ENCODE measurements at regions not wholly inside any gene's neighbourhood (a gene's known extent, or its start where the extent isn't known, plus 50 kb on each side); places are given as distances from the start of the nearest gene placed in this dataset.
A peak's percentile ranks its signal among the peaks of the same experiment; 100 is the strongest.

DNA sequence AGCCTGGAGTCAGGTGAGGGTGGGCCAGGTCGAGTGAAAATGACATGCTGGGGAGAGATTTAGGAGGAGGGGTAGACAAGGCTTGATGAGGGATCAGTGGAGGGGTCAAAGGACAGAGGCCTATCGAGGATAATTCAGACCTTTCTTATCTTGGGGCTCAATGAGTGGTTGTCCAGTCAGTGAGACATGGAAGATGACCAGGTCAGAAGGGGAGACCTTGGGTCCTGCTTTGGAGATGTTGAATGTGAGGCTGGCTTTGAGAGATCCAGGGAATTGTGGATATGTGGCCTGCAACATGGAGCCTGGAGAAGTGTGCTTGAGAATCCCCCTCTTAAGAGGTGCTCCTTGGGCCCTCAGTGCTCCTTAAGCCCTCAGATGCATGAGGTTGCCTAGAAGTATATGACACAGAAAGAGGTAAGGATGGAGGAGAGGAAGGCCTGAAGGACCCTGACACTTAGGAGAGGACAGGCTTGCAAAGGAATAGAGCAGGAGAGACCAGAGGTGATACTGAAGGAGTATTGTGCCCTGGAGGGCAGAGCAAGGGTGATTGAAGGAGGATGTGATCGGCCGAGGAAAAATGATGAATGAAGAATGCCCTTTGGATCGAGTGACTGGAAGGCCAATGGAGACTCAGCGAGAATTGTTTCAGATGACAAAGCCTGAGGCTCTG, 129.8 kb upstream of the GPR26 start:
- no peak for DNase-seq

DNA sequence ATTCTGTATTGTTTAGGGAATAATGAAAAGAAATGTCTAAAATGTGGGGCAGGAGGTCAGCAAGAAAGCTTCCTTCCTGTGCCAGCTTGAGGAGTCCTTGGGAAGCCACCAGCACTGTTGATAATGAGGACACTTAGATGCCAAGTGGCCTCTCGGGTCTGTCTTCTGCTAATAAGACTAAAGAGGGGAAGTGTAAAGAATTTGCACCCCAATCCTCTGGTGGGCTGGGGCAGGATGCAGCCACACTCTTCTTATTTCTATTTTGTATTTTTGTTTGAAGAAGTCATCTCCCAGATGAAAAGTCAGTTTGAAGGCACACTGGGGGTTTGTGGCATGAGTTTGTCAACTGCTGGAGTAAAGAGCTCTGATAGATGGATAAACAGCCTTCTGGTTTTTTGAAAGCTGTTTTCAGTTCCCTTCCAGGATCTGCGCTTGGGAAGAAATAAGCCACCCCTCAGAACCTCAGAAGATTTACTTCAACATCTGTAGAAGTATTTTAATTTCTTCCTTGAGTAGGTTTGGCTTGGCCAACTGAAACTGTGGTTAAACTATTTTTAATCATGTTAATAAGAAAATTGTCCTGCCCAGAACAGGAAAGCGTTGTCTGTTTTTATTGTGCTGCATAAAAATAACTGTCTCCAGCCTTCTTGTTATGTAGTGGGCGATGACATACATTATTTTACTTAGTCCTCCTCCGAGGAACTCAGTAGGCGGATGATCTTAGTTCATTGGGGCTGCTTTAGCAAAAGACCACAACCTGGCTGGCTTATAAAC, 128.8 kb upstream of the GPR26 start:
- DNase-seq, result no peak

DNA sequence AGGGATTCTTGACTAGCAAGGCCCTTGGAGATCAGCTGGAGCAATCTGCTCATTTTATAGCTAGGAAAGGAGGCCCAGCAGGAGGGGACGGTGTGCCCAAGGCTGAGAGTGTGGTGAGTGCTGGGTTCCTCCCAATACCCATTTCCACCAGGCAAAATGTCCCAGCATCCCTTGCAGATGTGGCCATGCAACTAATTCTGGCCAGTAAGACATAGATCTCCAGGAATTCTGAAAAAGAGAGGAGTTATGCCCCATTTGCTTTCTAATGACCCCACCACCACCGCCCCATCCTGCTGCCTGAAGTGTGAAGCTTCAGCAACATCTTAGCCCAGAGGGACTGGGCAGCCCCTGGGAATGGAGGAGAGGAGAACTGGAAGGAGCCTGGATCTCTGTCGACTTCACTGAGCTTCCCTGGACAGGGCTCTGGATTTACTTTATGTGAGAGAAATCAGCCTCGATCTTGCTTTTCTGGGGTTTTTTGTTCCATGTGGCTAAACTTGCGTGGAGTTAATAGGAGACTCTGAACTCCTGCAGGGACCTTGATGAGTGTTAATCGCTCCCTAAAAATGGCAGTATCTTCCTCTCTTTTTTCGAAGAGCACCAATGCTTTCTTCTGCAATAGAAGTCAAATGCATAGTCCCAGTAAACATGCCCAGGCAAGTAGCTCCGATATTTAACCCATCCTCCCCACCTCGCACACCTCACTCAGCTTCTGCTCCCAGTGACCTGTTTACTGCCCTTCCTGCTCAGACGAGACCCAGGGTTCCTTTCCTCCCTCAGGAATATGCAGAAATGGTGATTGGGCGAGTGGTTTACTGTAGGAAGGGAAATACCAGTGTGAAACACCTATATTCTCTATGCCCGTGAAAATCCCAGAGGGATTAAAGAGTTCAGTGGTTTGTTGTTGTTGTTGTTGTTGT, 127.5 kb upstream of the GPR26 start:
- no peak for DNase-seq

DNA sequence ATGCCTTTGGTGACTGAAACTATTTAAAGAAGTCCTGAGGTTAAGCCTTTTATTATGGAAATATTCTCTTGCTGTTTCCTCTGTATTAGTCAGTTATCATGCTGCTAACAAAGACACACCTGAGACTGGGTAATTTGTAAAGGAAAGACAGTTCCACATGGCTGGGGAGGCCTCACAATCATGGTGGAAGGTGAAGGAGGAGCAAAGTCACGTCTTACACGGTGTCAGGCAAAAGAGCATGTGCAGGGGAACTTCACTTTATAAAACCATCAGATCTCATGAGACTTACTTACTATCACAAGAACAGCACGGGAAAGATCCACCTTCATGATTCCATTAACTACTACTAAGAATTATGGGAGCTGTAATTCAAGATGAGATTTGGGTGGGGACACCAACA, 121.2 kb upstream of the GPR26 start:
- DNase-seq, result no peak

DNA sequence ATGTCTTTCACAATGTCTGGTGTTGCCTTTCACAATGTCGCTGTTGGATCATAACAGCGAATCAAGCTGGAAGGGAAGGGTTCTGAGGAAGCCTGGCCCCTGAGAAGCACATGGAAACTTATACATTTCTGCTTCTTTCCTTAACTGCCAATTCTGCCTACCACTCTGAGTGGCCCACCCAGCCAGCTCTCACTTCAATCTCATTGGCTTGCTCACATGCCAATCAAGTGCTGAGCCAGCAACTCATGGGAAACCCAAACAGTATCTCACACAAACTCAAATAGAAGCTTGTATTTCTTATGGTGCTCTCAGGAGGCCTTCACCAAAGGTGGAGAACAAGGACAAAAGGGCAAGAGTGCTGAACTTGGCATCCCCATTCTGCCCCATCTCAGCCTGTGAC, 117.4 kb upstream of the GPR26 start:
- no peak for DNase-seq

DNA sequence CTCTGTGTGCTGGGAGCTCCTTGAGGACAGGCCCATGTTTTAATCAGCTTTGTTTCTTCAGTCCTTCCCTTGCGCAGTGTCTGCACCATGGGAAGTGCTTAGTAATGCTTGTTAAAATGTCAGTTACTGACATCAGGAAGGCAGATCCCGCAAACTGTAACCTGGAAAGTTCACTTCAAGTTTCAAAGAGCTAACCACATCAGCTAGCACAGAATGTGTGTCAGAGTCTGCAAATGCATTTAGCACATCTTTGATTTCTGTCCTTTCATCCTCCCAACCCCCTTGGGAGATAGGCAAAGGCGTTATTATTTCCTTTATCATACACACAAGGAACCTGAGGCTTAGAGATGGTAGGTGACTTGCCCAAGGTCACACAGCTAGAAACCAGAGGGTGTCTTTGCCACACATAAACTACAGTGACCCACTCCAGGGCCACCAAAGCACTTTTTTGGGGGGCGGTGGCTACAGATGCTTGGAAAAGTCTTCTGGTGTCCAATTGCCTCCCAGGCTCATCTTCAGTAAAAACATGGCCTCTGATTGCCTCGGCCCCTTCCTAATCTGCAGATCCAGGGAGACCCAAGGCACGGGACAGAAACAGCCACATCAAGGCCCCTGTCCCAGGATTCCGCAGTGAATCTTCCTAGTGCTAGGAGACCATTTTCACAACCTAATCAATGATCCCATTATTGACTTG, 116.2 kb upstream of the GPR26 start:
- no peak for DNase-seq

DNA sequence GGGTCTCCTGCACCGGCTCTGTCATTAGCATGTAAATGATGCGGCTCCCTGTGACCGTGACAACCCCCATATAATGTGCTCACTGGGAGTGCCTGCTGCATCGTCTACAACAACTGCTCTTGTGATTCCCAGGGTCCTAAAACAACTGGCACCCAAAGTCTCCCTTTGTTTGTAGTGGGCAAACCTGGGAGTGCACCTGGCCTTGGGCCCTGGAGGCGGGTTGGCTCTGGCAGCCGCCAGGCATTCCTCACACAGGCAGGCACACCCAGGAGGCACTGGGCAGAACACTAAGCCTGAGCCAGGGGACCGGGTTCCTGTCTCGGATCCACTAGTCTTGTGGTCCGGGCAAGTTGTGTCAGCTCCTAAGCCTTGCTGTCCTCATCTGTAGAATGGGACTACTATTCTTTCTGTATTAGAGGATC, 115.5 kb upstream of the GPR26 start:
- DNase-seq, result no peak

DNA sequence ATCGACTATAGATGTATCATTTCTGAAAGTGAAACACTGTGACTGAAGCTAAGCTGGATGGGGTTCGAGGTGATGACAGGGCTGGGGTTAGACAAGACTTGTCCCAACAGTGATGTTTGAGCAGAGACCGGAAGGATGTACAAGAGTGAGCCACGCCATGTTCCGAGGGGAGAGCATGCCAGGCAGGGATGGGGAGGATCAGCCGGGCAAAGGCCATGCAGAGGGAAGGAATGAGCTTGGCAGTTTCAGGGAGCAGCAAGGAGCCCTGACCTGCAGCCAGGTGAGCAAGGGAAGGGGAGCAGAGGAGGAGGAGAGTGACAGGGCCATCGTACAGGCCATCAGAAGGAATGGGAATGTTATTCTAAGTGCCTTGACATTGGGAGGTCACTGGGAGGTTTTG, 114.9 kb upstream of the GPR26 start:
- no peak for DNase-seq

DNA sequence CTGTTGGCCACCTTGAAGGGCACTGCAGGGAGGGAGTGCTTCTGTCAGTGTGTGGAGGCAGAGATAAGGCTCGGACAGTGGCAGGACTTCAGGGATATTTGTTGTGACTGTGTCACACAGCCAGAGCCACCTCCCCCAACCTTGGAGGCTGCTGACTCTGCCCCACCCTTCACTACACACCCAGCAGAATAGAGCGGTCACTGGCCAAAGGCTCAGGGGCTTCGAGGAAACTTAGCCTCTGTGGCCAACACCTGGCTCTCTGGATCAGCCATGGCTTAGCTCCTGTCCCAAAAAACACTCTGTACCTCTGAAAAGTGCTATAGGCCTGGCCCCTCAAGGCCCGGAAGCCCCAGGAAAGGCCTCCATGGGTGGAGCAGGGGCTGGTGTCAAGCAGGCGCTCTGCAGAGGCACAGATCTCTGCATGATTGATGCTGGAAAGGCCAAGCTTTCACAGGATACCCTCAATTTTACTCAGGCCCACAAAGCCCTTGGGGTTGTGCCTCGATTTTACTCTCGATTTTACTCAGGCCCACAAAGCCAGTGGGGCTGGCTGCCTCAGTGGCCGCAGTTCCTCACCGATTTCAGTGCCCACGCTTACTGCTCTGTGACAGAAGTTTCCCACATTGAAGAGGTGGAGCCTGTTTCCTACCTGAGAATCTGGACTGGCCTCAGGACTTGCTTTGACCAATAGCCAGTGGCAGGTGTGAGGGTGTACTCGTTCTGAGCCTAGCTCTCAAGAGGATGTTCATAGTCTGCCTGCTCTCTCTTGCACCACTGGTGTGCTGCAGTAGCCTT, 113.2 kb upstream of the GPR26 start:
- DNase-seq, result no peak

DNA sequence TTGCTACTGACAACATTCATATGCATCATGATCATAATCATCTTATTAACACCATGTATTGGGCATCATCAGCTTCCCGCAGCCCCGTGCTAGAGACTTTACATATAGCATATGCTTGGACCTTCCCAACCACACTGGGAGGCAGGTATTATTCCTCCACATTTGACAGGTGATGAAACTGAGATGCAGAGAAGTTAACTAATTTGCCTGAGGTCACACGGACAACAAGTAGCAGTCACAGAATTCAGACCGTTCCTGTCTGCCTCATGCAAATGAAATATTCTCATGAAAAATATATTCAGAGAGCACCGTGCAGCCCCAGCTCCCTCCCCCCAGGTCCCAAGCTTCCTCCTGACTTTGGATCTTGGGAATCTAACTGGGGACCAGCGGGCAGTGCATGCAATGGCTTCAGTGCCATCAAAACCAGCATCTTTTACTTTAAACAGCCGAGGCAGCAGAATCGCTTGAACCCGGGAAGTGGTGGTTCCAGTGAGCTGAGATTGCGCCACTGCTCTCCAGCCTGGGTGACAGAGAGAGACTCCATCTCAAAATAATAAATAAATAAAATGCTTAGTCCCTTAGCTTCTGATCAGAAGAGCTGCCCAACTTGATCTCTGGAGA, 112.2 kb upstream of the GPR26 start:
- DNase-seq, result no peak

DNA sequence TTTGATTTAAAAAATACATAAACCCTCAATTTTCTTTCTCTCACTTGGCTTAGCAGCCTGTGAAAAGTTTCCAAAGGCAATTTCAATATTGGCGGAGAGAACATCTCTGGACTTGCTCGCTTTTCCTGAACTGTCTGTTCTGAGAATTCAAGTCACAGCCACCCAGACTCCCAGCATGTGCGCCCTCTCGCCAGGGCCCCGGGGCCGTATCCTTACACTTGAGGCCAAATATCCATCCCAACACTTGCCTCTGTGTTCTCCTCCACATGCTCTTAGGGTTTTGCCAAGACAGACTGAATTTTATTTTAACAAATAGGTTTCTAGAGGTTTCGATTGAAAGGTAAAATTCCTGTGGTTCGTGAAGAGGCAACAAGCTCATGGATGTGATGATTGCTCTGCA, 111.5 kb upstream of the GPR26 start:
- DNase-seq, result no peak

DNA sequence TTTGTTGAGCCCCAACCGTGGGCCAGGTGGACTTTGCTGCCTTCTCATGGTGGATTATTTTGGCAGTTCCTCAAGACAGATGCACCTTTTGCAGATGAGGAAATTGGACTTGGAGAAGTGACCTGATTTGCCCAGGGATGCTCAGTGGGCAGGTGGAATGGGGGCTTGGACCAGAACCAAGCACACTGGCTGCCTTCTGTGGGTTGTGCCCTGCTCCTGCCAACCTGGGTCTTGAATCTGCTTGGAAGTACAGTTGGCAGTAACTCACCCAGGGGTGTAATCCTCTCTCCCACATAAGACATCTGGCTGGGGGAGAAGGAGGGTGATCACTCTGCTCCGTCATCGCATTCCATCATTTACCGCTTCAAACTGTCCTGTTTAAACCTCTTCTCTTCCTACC, 110.5 kb upstream of the GPR26 start:
- DNase-seq, result no peak

DNA sequence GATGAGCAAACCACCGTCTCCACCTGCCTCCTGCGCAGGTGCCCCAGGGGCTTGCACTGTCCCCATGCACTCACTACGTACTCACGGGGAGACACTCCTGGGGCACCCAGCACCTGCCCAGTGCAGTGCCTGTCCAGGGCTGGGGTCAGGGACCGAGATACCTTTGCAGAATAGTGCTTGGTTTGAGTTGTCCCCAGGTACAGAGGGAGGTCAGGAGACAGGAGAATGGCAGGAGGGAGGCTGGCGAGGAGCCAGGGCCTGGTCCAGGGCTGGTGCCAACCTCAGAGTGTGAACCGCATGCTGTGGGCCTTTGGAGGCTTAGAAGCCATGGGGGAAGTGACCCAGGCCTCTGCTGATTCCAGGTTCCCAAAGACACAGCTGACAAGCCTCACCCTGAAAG, 110.1 kb upstream of the GPR26 start:
- DNase-seq, result no peak

DNA sequence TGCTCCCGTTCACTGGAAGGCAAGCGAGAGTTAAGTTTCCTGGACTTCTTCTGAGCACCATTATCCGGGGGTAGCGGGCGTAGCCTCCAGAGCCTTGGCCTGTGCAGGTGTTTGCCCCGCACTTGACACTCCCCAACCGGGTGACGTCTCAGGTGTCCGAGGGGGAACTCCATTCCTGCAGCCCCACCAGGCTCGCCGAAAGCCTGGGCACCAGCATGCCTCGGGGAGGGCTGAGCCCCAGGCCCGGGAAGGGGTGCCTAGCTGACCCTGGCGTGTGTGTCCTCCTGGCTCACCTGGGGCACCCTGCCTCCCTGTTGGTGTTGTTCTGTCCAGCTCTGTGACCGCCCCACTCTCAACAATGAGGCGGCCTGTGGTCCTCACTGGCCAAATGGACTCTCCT, 109.4 kb upstream of the GPR26 start:
- DNase-seq, result no peak

DNA sequence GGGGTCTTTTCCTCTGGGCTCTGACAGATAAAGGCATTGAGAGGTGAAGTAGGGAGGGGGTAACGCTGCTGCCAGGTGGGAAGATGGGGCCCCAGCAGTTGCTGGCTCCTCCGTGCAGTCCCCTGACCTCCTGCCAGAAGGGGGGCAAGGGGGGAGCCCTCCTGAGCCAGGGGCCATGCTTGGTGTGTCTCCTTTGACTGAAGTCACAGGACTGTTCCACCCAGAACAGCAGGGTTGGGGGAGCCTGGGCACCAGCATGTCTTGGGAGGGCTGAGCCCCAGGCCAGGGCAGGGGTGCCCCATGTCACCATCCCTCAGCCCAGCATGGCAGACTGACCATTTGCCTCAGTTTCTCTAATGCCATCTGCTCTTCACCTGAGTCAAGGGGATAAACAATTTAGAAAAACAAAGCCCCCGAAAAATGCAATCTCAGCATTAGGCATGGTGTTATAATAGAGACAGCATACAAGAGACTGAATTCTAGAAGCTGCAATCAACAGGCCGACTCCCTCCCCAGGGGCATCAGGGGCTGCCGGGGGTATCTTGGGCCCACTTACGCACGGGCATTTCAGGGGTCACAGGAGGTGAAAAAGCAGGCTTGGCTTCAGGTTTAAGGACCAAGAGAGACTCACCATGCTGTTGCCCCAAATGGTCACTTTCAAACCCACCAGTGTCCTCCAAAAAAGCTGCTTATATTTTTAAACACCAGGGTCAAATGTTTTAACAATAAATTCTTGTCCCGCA, 108.6 kb upstream of the GPR26 start:
- no peak for DNase-seq

DNA sequence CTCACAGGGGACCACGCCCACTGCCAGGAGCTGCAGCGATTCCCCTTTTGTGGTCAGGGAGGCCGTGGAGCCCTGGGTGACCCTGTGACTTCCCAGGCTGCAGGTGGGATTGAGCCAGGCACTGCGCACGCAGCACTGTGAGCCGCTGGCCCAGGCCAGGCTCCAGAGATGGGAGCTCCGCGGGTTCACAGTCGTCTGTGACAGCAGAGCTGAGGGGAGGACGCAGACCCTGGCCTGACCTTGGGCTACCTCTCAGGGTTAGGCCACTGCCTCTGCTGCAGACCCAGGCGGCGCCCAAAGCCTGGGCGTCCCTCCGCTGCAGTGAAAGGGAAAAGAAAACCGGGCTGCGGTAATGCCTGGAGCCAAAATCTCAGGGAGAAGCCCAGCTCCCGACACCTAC, 107.5 kb upstream of the GPR26 start:
- DNase-seq, result no peak

DNA sequence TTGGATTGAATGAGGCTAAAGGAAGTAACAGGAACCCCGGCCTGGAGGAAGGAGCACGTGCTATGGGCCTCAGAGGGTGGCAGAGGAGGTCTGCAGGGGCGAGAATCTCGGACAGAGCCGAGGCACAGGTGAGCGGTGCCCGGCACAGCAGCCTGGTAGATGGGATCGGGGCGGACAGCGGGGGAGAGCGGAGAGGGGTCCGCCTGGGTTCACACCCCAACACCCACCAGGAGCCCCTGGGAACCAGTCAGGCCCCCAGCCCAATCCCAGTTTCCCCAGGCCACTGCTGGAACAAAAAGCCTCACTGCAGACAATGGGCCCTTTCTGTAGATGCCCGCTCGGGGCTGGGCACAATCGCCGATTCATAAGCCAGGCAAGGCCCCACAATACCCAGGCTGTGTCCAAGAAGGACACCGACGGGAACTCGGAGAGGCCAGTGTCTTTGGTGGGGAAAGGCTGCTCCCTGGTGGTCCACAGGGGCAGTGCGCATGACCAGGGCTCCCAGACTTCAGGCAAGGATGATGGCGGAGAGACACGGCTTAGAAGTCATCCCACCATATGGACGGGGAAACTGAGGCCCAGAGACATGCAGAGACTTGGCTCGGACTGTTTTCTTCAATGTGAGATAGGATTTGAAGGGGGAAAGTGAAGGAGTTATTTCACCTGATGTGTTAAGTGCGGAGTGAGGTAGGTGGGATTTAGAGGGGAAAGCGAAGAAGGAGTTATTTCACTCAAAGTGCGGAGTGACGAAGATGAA, 106.9 kb upstream of the GPR26 start:
- DNase-seq, result peak; percentile 68

DNA sequence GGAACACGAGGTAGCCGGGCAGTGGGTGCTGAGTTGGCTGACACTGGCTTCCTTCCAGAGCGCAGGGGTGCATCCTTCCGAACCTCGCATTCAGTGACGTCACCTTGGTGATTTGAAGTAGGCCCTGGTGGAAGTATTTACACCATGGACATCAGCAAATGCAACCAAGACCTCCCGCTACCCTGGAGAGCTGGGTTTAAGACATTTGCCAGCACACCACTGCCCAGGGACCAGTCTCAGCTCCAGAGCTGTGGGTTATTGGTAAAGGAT, 106.4 kb upstream of the GPR26 start:
- DNase-seq, result no peak

DNA sequence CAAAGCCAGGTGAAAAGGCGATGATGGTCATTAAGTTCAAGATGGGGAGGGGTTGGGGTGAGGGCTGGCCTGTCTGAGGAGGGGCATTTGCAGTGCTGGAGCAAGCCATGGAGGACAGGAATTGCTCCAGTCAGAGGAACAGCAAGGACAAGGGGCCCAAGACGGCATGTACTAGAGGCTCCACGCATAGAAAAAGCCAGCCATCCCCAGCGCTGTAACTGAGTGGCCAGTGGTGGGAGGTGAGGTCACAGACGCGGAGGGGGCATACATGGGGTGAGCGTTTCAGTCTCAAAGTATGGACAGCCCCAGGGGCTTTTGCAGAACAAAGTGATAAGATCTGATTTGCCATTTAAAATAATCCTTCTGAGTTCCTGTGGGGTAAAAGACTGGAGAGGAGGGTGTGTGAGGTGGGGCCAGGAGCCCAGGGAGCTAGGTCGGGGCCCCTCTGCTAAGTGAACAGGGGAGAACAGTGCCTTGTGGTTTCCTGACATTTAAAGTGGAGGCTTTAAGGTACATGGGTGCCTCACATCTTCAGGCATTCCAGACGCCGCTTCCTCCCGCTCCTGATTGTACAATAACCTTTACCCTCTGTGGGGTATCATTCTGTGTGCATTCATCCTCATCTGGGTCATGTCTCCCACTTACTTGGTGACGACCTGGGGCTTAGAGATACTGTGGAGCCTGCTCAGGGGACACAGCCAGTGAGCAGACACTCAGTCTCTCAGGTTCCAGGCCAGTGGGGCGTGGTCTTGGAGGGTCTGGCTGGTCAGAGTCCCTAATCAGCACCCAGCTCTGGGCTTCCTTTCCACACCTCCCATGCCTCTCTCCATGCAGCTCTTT, 105.6 kb upstream of the GPR26 start:
- DNase-seq, result no peak

DNA sequence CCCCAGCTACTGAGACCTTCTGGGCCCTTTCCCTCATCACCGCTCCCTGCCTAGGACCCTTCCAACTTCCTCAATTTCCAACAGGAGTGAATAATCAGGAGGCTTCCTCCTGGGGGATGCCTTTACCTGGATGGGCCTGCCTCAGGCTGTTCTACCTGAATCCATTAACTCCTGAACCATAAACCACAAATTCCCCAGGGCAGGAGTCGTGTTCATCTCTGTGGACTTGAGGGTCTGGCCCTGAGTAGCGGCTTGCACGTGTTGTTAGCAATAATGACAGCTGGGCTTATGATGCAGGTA, 105.1 kb upstream of the GPR26 start:
- no peak for DNase-seq

Measured in stimulated activated CD4-positive, alpha-beta T cell treated with anti-CD3 and anti-CD28 coated beads, Interleukin-4, amount 100 ng/mL, for 1 hour (primary cell).